ENCODE measurements at regions not wholly inside any gene's neighbourhood (a gene's known extent, or its start where the extent isn't known, plus 50 kb on each side); places are given as distances from the start of the nearest gene placed in this dataset.

- TF ChIP-seq CTCF (IDR thresholded peaks at IDR 0.05) (no peak), POLR2A (IDR thresholded peaks at IDR 0.05) (no peak), EP300 (IDR thresholded peaks at IDR 0.05) (no peak), POLR2AphosphoS5 (IDR thresholded peaks at IDR 0.05) (no peak)
- no peak for DNase-seq
- H3K27ac ChIP-seq: no peak overlapping the region
- H3K4me3 ChIP-seq: no peak overlapping the region
- WGBS, 5 donors: 81 to 85% (median 83%) methylated on average over 4 of the region's 4 CpGs
- H3K9me3 ChIP-seq: no peaks in the 10 kb centered on the region
- intact Hi-C loops (cut with DNase I; ENCODE audit: low total_unique reads): no loop called here
- peaks cover 0 to 3% (median 0%) of the 10 kb centered on the region in 4 donors for H3K4me1 ChIP-seq
- no peaks in the 10 kb centered on the region for H3K36me3 ChIP-seq
- no peaks in the 10 kb centered on the region for H3K27me3 ChIP-seq
These were observed 270.5 kb upstream of the TBC1D5 start for GRCh38 chr3:18012933-18013332.

DNA sequence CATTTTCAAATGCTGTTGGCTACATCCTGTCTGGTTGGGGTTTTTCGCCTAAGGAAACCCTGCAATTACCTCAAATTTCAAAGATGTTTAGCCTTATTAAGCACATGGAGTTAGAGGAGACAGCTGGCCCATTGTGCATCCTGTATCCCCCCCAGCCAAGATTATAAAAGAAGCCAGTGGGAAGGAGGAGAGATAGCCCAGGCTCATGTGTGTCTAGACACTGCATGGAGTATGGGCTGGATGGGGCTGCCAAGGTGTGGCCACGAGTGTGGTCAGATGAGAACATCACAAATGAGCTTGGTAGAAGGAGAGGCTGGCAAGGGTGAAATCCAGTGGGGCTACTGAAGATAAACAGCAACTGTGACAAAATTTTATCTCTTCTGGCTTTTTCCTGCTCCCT, 270.0 kb upstream of the TBC1D5 start:
- TF ChIP-seq CTCF (IDR thresholded peaks at IDR 0.05) (no peak), EP300 (IDR thresholded peaks at IDR 0.05) (no peak), POLR2A (IDR thresholded peaks at IDR 0.05) (no peak), POLR2AphosphoS5 (IDR thresholded peaks at IDR 0.05) (no peak)
- no peaks in the 10 kb centered on the region for H3K27me3 ChIP-seq
- no peak overlapping the region for H3K4me3 ChIP-seq
- DNase-seq: no peak
- H3K9me3 ChIP-seq: no peaks in the 10 kb centered on the region
- no peaks in the 10 kb centered on the region for H3K36me3 ChIP-seq
- peaks cover 0 to 3% (median 0%) of the 10 kb centered on the region in 4 donors for H3K4me1 ChIP-seq
- H3K27ac ChIP-seq: no peak overlapping the region
- WGBS, 5 donors: 65 to 82% (median 73%) methylated on average over 2 of the region's 2 CpGs
- intact Hi-C loops (cut with DNase I; ENCODE audit: low total_unique reads): no loop called here

GRCh38 chr3:18011387-18011786, 269.0 kb upstream of the TBC1D5 start:
- Histone ChIP-seq H3K27ac (no peak overlapping the region), H3K4me1 (peaks cover 0 to 3% (median 0%) of the 10 kb centered on the region in 4 donors), H3K9me3 (no peaks in the 10 kb centered on the region), H3K36me3 (no peaks in the 10 kb centered on the region), H3K27me3 (no peaks in the 10 kb centered on the region), H3K4me3 (no peak overlapping the region)
- intact Hi-C loops (cut with DNase I; ENCODE audit: low total_unique reads): no loop called here
- TF ChIP-seq POLR2A (IDR thresholded peaks at IDR 0.05) (no peak), CTCF (IDR thresholded peaks at IDR 0.05) (no peak), EP300 (IDR thresholded peaks at IDR 0.05) (no peak), POLR2AphosphoS5 (IDR thresholded peaks at IDR 0.05) (no peak)
- WGBS, 5 donors: 79 to 90% (median 86%) methylated on average over 3 of the region's 3 CpGs
- DNase-seq: no peak

GRCh38 chr3:18010001-18010400, 267.6 kb upstream of the TBC1D5 start:
- WGBS, 5 donors: 76 to 91% (median 87%) methylated on average over 4 of the region's 4 CpGs
- TF ChIP-seq POLR2AphosphoS5 (IDR thresholded peaks at IDR 0.05): no peak
- TF ChIP-seq CTCF (IDR thresholded peaks at IDR 0.05): no peak
- TF ChIP-seq EP300 (IDR thresholded peaks at IDR 0.05): no peak
- no peak for TF ChIP-seq POLR2A (IDR thresholded peaks at IDR 0.05)
- intact Hi-C loops (cut with DNase I; ENCODE audit: low total_unique reads): no loop called here

More at GRCh38 chr3:18010001-18010400, 267.6 kb upstream of the TBC1D5 start:
- Histone ChIP-seq H3K27me3 (no peaks in the 10 kb centered on the region), H3K36me3 (no peaks in the 10 kb centered on the region), H3K4me3 (no peak overlapping the region), H3K4me1 (peaks cover 0 to 3% (median 0%) of the 10 kb centered on the region in 4 donors), H3K27ac (no peak overlapping the region), H3K9me3 (no peaks in the 10 kb centered on the region)
- no peak for DNase-seq

All from stomach (tissue), 8 donors.